Heart left ventricle (tissue), 13 donors: ENCODE measurements at regions not wholly inside any gene's neighbourhood (a gene's known extent, or its start where the extent isn't known, plus 50 kb on each side); places are given as distances from the start of the nearest gene placed in this dataset.

Source experiments
- POLR2A ChIP-seq, 2 donors: fragments of 450-650 bp; IDR thresholded peaks; one replicate each; pipeline ENCODE4 v1.6.1; 2017; ENCODE audit warnings: antibody characterized with exemption in 2 of 2, mild to moderate bottlenecking in 2 of 2, moderate library complexity in 2 of 2
- TF ChIP-seq, protein P1 (sequence below), 12 donors: fragments of 200-600 bp; sonication (generic) in 4 of 12; IDR thresholded peaks; one replicate each; pipeline versions ENCODE4 v1.5.0 to v1.8.0; 2018 to 2022; ENCODE audit warnings: antibody characterized with exemption in 12 of 12, mild to moderate bottlenecking in 5 of 12
- donor health status: ischemic (EF 13 %, LVEDD 7.1; RV severe dilation, severe dysfunction).
- donor health status: DM: no; HTN: yes; CAD: no.
- donor health status: DM: no; HTN: no; CAD: no.
- donor health status: ischemic (EF 25% LVEDD 6.9; RV normal size, moderate dysfunction).
- donor health status: ischemic (EF 25% LVEDD 5.7; RV mildly dilated, moderate dysfunction).
- donor health status: ischemic (EF 35%, LVEDD 5.7; RV mildly dilated, moderate dysfunction).
- donor health status: nonischemic (EF 11% LVEDD 7.7; RV severe dilation, severe dysfunction).
- donor health status: DM: yes; HTN: yes; CAD: no.
- donor health status: PGD.
- donor health status: ischemic (EF 29% LVEDD 5.4; RV normal size, mild dysfunction).
- donor health status: nonischemic (EF 23%, LVEDD 6.1; RV moderate dilation, normal function).

DNA sequence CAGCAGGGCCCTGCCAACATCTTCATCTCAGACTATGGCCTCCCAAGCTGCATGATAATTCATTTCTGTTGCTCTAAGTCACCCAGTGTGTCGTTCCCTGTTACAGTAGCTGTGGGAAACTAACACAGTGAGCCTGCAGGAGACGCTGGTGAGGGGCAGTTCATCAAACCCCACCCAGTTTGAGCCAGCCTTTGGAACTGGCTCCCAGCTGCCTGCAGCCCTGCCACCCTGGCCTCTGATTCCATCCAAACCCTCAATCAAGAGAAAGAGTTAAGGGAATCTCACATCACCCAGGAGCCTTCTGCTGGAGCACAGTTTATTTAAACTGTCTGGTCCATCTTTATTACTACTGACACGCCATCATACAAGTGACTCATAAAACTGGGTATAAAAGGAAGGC, 64.9 kb upstream of the ZCCHC2 start:
- TF ChIP-seq POLR2A (IDR thresholded peaks at IDR 0.05): no peak
- TF ChIP-seq, protein P1, sequence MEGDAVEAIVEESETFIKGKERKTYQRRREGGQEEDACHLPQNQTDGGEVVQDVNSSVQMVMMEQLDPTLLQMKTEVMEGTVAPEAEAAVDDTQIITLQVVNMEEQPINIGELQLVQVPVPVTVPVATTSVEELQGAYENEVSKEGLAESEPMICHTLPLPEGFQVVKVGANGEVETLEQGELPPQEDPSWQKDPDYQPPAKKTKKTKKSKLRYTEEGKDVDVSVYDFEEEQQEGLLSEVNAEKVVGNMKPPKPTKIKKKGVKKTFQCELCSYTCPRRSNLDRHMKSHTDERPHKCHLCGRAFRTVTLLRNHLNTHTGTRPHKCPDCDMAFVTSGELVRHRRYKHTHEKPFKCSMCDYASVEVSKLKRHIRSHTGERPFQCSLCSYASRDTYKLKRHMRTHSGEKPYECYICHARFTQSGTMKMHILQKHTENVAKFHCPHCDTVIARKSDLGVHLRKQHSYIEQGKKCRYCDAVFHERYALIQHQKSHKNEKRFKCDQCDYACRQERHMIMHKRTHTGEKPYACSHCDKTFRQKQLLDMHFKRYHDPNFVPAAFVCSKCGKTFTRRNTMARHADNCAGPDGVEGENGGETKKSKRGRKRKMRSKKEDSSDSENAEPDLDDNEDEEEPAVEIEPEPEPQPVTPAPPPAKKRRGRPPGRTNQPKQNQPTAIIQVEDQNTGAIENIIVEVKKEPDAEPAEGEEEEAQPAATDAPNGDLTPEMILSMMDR (IDR thresholded peaks at IDR 0.05): no peak
